Activated naive CD8-positive, alpha-beta T cell treated with anti-CD3 and anti-CD28 coated beads for 36 hours (primary cell): ENCODE measurements at regions not wholly inside any gene's neighbourhood (a gene's known extent, or its start where the extent isn't known, plus 50 kb on each side); places are given as distances from the start of the nearest gene placed in this dataset.
"Not testable (repeated sequence)": the region's sequence is repeated elsewhere in the genome, so short reads cannot be mapped to it uniquely, and the experiment has no call there.

Experiments
- DNase-seq: peaks from one replicate; pipeline ENCODE4 v3.0.0; 2021
- H3K27ac Mint-ChIP-seq: one replicate; pipeline ENCODE4 v1.8.0; 2022; ENCODE audit warnings: mild to moderate bottlenecking, moderate library complexity, mixed read lengths
- H3K27me3 Mint-ChIP-seq: one replicate; pipeline ENCODE4 v1.8.0; 2022; ENCODE audit warnings: mild to moderate bottlenecking, mixed read lengths
- H3K36me3 Mint-ChIP-seq: one replicate; pipeline ENCODE4 v1.8.0; 2021; ENCODE audit warnings: mild to moderate bottlenecking, mixed read lengths
- H3K4me1 Mint-ChIP-seq: one replicate; pipeline ENCODE4 v1.8.0; 2021; ENCODE audit warnings: mixed read lengths
- H3K4me3 Mint-ChIP-seq: one replicate; pipeline ENCODE4 v1.8.0; 2022; ENCODE audit warnings: mild to moderate bottlenecking, moderate library complexity, mixed read lengths
- H3K9me3 Mint-ChIP-seq: one replicate; pipeline ENCODE4 v1.8.0; 2022; ENCODE audit warnings: mixed read lengths

DNA sequence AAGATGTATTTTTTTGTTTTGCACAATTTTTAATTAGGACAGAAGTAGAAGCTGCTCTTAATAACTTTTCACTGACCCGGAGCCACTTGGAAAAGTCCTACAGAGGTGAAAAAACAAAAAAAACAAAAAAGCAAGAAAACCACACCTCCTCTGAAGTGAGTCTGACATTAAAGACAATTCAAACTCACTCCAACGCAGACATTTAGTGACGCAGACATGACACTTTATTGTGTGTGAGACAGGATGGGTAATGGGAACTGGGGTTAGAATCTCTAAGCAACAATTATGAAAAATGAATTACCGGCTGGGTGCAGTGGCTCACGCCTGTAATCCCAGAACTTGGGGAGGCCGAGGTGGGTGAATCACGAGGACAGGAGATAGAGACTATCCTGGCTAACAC is 370.0 kb upstream of the SPATA31A3 start:
- not testable (repeated sequence) for H3K9me3 Mint-ChIP-seq, H3K4me1 Mint-ChIP-seq, H3K4me3 Mint-ChIP-seq, H3K27ac Mint-ChIP-seq, H3K36me3 Mint-ChIP-seq, DNase-seq, H3K27me3 Mint-ChIP-seq

DNA sequence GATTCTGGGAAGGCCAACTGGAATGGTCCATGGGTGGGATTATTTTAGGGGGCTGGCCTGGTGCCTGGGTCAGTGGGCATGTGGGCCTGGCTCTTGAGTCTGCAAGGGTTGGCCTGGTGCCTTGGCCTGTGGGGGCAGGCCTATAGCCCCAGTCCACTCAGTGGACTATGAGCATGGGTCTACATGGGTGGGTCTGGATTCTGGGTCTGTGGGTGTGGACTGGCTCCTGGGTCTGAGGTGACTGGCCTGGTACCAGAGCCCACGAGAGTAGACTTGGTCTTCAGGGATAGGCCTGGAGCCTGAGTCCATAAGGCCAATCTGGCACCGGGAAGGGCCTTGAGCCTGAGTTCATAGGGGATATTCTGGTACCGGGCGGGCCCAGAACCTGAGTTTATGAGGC is 361.6 kb upstream of the SPATA31A3 start:
- H3K4me3 Mint-ChIP-seq, H3K27me3 Mint-ChIP-seq, H3K4me1 Mint-ChIP-seq, H3K27ac Mint-ChIP-seq, H3K9me3 Mint-ChIP-seq, DNase-seq, H3K36me3 Mint-ChIP-seq: not testable (repeated sequence)

DNA sequence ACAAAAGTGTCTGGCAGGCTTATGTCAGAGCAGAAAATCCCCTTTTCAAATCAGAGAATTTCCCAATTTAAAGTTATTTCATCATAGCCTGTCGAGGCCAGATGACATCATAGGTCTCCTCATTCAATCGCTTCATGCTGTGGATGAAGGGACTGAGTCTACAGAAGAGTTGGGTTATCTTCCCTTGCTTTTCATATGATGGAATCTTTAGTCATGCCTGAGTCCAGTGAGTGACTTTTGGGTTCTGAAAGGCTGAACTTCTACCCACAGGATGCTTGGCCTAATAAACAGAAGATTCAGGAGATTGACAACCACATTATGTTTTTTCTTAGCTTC is 357.0 kb upstream of the SPATA31A3 start:
- H3K27ac Mint-ChIP-seq, H3K36me3 Mint-ChIP-seq, H3K4me3 Mint-ChIP-seq, DNase-seq, H3K27me3 Mint-ChIP-seq, H3K9me3 Mint-ChIP-seq, H3K4me1 Mint-ChIP-seq: not testable (repeated sequence)

DNA sequence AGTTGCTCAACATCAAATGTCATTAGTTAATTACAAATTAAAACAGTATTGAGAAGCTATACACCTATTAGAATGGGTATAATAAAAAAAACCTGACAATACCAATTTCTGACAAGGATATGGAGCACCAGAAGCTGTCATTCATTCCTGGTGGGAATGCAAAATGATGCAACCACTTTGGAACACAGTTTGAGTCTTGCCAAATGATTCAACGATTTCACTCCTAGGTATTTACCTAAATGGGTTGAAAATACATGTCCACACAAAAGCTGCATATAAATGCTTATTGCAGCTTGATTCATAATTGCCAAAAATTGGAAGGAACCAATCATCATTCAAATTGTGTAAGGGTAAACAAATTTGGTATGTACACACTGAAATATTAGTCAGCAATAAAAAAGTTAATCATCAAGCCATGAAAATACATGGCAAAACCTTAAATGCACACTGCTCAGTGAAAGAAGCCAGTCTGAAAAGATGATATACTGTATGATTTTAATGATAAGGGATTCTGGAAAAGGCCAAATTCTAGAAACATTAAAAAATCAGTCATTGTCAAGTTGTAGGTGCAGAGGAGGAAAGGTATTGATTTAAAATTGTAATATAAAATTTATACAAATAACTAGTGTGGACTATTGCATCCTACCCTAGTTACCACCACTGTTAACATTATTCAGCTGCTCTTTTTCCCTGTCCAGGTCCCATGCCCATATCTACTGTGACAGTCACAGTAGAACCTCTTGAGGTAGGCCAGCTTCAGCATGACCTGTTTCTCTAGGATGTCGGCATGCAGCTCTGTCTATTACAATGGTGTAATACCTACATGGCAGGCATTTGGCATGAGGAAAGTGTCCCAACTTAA is 356.4 kb upstream of the SPATA31A3 start:
- not testable (repeated sequence) for H3K27ac Mint-ChIP-seq, H3K36me3 Mint-ChIP-seq, H3K4me3 Mint-ChIP-seq, H3K9me3 Mint-ChIP-seq, H3K4me1 Mint-ChIP-seq, DNase-seq, H3K27me3 Mint-ChIP-seq

DNA sequence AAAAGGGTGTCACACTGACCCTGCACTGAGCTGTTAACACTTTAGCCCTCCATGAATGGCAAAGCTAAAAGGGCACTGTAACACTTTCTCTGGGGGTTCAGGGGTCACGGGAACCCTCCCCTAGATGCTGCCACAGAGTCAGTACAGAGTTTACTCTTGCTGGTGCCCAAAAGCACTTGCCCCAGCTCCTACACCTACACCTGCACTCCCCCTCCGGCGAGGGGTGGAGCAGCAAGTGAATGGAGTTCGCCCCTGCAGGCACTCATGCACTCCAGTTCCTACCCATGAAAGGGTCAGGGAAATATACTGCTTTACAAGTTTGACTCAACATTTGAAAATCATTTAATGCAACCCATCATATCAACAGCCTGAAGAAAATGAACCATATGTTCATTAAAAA is 355.7 kb upstream of the SPATA31A3 start:
- DNase-seq, H3K27ac Mint-ChIP-seq, H3K9me3 Mint-ChIP-seq, H3K4me1 Mint-ChIP-seq, H3K4me3 Mint-ChIP-seq, H3K36me3 Mint-ChIP-seq, H3K27me3 Mint-ChIP-seq: not testable (repeated sequence)

DNA sequence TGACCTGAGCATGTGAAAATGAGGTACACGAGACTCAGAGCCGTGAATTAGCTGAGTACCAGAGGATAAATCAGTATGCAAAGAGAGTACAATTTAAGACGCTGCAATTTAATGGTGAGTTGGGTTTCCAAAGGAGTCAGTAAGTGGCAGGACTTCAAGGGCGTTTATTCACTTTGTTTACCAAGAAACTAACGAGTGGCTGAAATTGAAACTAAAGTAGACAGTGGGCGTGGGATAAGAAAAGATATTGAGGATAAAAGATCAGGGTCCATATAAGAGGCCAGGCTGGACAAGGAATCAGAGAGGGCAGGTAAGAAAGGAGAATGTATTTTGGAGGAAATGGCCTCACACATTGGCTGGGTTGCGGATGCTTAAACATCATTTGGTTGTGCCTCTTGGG is 346.9 kb upstream of the SPATA31A3 start:
- not testable (repeated sequence) for H3K27ac Mint-ChIP-seq

DNA sequence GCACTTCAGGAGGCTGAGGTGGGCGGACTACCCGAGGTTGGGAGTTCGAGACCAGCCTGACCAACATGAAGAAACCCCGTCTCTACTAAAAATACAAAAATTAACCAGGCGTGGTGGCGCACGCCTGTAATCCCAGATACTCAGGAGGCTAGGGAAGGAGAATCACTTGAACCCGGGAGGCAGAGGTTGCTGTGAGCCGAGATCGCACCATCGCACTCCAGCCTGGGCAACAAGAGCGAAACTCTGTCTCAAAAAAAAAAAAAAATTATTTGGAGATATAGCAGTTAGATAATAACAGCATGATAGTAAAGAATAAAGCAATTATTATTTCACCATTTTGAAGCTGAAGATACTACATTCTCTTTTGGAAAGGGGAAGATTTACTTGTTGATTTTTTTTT is 345.9 kb upstream of the SPATA31A3 start:
- H3K36me3 Mint-ChIP-seq, DNase-seq, H3K4me3 Mint-ChIP-seq, H3K9me3 Mint-ChIP-seq, H3K27ac Mint-ChIP-seq, H3K27me3 Mint-ChIP-seq, H3K4me1 Mint-ChIP-seq: not testable (repeated sequence)

More for the DNA sequence above, 346.9 kb upstream of the SPATA31A3 start:
- H3K9me3 Mint-ChIP-seq, H3K4me1 Mint-ChIP-seq, H3K4me3 Mint-ChIP-seq, H3K36me3 Mint-ChIP-seq, H3K27me3 Mint-ChIP-seq, DNase-seq: not testable (repeated sequence)

DNA sequence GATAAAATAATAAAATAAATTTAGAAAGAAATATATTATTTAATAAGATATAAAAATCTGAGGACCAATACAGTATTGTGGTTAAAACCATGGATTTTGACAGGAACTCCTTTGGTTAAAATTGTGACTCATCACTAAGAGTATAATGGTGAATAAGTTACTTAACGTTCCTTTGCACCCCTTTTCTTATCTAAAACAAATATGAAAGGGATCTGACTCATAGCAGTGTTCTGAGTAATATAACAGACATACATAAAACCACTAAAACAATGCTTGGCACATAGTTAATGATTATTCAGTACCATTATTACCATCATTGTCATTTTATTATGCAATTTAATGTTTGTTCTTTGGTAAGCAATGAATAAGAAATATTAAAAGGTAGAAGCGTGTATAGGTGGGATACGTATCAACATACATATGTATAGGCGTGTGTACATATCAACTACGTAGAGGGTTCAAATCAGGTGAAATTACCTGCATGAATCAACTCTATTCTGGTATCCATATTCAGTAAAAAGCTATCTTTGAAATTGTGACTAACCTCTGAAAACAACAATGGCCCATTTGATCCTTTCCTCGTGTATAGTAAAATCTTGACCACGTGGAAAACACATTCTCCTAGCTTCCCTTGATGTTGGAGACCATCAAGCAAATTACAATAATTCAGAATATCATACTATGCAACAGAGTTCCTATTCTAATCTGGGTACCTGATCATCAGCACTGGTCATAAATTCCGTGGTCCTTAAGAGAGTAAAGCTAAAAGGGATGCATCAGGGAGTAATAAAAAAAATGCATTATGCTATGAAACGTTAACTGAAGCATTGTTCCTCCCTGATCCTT is 342.6 kb upstream of the SPATA31A3 start:
- not testable (repeated sequence) for DNase-seq, H3K36me3 Mint-ChIP-seq, H3K4me3 Mint-ChIP-seq, H3K4me1 Mint-ChIP-seq, H3K9me3 Mint-ChIP-seq, H3K27ac Mint-ChIP-seq, H3K27me3 Mint-ChIP-seq

DNA sequence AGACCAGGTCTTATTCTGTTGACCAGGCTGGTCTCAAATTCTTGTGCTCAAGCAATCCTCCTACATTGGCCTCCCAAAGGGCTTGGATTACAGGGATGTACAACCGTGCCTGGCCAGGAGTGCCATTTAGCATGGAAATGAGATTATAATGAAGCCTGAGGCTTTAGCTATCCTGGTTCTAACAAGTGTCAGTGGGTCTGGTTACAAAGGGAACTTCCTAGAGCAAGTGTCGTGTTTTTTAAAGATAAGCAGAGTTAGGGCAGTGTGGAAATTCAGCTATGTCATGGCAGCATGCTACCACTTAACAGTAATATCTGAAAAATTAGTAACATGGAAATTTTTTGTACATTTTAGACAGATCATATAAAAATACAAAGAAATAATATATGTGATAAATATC is 339.3 kb upstream of the SPATA31A3 start:
- not testable (repeated sequence) for H3K4me1 Mint-ChIP-seq, H3K27me3 Mint-ChIP-seq, H3K27ac Mint-ChIP-seq, H3K9me3 Mint-ChIP-seq, H3K4me3 Mint-ChIP-seq, DNase-seq, H3K36me3 Mint-ChIP-seq

DNA sequence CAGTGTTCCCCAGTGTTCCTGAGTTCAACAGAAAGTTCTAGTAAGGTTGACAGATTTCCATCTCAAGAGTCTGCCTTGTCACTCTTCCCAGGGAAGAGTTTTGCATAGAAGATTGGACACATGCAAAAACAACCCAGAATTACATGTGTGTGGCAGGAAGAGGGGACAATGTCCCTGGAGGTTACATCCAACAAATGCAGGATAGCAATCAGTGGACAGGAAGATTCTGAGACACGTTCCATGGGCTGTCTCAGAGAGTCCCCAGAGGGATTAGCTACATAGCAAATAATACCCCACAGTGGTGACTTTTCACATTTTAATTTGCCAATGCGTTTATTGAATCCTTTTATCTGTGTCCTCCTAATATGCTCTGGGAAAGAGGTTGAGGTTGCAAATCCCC is 321.1 kb upstream of the SPATA31A3 start:
- not testable (repeated sequence) for H3K9me3 Mint-ChIP-seq, H3K4me3 Mint-ChIP-seq, H3K36me3 Mint-ChIP-seq, H3K27me3 Mint-ChIP-seq, DNase-seq, H3K27ac Mint-ChIP-seq, H3K4me1 Mint-ChIP-seq

DNA sequence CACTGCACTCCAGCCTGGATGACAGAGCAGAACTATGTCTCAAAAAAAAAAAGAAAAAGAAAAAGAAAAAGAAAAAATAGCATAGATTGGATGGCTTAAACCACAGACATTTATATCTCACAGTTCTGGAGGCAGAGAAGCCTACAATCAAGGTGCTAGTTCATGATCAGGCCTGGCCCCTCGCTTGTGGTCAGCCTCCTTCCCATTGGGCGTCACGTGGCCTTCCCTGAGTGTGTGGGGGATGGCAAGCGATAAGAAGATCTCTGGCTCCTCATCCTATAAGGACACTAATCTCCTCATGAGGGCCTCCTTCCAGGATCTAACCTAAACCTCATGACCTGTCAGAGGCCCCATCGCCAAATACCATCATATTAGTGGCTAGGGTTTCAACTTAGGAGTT is 320.2 kb upstream of the SPATA31A3 start:
- H3K9me3 Mint-ChIP-seq, H3K4me1 Mint-ChIP-seq, H3K27ac Mint-ChIP-seq, H3K4me3 Mint-ChIP-seq, DNase-seq, H3K36me3 Mint-ChIP-seq, H3K27me3 Mint-ChIP-seq: not testable (repeated sequence)

DNA sequence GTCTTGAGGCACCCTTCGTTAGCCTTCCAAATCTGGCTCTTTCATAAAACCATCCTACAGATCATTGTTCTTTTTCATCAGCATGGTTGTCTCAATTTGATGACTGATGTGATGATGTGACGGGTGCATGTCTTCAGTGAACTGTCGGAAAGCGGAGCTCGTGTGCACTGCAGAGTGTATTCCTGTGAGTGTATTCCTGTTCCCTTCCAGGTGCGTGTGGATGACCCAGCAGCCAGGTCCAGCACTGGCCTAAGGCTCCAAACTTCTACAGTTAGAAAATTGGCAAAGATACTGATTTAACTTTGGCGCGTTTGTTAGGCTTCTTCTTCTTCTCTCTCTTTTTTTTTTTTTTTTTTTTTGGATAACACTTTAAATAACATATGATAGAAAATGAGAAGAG is 314.8 kb upstream of the SPATA31A3 start:
- not testable (repeated sequence) for H3K27me3 Mint-ChIP-seq, H3K27ac Mint-ChIP-seq, DNase-seq, H3K36me3 Mint-ChIP-seq, H3K4me1 Mint-ChIP-seq, H3K4me3 Mint-ChIP-seq, H3K9me3 Mint-ChIP-seq

DNA sequence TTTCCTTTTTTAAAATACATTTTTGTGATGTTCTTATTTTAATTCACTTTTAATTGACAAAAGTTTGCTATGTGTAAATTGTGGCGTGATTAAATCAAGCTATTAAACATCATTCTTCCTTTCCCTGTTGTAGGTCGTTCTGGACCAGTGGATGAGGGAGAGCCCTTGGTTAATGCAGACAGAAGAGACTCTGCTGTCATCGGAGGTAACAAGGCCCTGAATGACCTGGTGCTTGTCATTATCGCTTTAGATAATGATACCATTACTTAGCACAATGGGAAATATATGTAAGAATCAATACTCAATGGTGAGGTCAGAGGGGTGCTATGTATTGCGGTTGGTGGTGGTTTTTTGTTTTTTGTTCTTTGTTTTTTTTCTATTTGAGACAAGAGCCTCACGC is 296.4 kb upstream of the SPATA31A3 start:
- not testable (repeated sequence) for H3K9me3 Mint-ChIP-seq, H3K4me3 Mint-ChIP-seq

DNA sequence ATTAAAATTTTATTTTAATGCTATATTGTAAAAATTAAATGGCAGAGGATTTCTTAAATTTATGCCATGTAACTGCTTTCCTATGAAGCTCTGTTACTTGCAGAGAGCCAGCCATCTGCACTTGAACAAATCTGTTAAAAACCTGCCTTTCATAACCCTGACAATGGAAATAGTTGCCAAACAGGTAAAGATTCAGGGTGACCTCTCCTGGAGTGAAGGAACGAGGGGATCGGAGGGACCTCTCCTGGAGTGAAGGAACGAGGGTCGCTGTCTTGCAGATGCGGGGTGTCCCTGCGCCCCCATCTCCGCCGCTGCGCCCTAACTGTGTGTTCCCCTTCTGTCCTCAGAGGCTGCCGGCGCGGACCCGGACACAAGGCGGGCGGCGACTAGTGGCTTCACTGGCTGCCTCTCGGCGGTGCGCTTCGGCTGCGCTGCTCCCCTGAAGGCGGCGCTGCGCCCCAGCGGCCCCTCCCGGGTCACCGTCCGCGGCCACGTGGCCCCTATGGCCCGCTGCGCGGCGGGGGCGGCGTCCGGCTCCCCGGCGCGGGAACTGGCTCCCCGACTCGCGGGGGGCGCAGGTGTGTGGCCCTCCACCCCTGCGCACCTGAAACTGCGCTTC is 295.9 kb upstream of the SPATA31A3 start:
- not testable (repeated sequence) for H3K27ac Mint-ChIP-seq, DNase-seq, H3K27me3 Mint-ChIP-seq, H3K36me3 Mint-ChIP-seq, H3K9me3 Mint-ChIP-seq, H3K4me1 Mint-ChIP-seq, H3K4me3 Mint-ChIP-seq

More for the DNA sequence above, 296.4 kb upstream of the SPATA31A3 start:
- not testable (repeated sequence) for H3K27ac Mint-ChIP-seq, DNase-seq, H3K4me1 Mint-ChIP-seq, H3K27me3 Mint-ChIP-seq, H3K36me3 Mint-ChIP-seq

DNA sequence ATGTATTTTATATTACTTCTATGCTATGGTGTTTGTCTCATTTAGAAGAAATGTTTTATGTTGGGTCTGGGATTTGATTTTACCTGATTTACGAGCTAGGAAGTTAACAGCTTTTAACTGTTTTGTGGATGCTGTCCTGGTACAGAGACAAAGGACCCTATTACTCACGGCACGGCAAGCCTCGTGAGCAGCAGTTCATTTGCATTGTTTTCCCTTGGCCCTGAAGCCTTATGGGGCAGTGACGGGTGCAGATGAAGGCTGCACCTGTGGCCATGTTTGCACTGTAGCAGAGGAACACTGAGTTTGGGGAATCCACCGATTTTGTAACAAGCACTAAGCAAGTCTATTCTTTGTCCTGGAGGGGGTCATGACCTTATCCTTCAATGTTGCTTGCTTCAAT is 291.9 kb upstream of the SPATA31A3 start:
- not testable (repeated sequence) for H3K9me3 Mint-ChIP-seq, H3K4me3 Mint-ChIP-seq, H3K27me3 Mint-ChIP-seq, H3K36me3 Mint-ChIP-seq, DNase-seq, H3K27ac Mint-ChIP-seq, H3K4me1 Mint-ChIP-seq

DNA sequence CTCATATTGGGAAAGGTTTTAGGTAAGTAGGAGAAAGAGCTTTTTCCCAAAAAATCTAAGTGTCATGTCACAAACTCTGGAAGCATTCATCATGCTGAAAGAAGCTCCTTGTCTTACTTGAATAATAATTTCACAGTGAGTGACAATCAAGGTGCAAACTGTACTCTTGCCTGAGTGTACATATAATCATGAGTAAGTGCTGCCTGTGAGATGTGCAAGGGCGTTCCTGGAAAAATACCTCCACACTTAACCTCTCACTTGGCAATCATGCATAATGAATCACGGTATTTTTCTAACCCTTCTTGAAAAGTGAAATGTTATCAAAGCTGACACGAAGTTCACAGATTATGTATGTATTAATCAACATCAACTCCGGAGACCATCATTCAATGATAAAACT is 289.2 kb upstream of the SPATA31A3 start:
- DNase-seq, H3K36me3 Mint-ChIP-seq, H3K4me1 Mint-ChIP-seq, H3K27me3 Mint-ChIP-seq, H3K4me3 Mint-ChIP-seq, H3K27ac Mint-ChIP-seq, H3K9me3 Mint-ChIP-seq: not testable (repeated sequence)
